Coronary artery (tissue), 2 donors: ENCODE measurements at regions not wholly inside any gene's neighbourhood (a gene's known extent, or its start where the extent isn't known, plus 50 kb on each side); places are given as distances from the start of the nearest gene placed in this dataset.

Source experiments
- DNase-seq: peaks from one replicate; pipeline ENCODE4 v3.0.0-alpha.2; 2017; ENCODE audit warnings: low spot score
- H3K27ac ChIP-seq, 2 donors: fragments of 200-600 bp; sonication (generic); one replicate each; pipeline ENCODE4 v1.5.1; 2016 to 2019
- H3K4me3 ChIP-seq: fragments of 200-600 bp; sonication (generic); 2 replicates; pipeline ENCODE4 v1.5.1; 2016; ENCODE audit warnings: mild to moderate bottlenecking, moderate library complexity
- CTCF ChIP-seq: fragments of 200-600 bp; sonication (generic); IDR thresholded peaks from one replicate; pipeline ENCODE4 v1.5.1; 2019; ENCODE audit warnings: antibody characterized with exemption

GRCh38 chr2:126476691-126477090 lies 179.3 kb upstream of the GYPC start:
- TF ChIP-seq CTCF = no peak
- DNase-seq = no peak
- no peak overlapping the region for H3K4me3 ChIP-seq
- no peak overlapping the region for H3K27ac ChIP-seq

DNA sequence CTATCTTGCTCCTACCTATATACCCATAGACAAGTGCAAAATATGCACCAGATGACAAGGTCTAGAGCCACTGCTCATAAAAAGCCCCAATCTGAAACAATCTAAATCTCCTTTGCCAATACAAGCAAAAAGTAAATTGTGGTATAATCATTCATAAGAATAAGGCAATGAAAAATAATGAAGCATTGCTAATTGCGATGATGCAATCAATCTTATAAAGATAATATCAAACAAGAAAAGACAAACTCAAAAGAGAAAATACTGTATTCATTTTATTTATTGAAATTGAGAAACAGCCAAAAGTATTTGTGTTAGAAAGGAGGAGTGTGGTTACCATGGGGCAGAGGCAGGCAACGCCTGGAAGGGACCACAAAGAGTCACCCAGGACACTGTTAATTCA lies 175.9 kb upstream of the GYPC start:
- H3K27ac ChIP-seq = no peak overlapping the region
- no peak for TF ChIP-seq CTCF
- H3K4me3 ChIP-seq = no peak overlapping the region
- DNase-seq = no peak

DNA sequence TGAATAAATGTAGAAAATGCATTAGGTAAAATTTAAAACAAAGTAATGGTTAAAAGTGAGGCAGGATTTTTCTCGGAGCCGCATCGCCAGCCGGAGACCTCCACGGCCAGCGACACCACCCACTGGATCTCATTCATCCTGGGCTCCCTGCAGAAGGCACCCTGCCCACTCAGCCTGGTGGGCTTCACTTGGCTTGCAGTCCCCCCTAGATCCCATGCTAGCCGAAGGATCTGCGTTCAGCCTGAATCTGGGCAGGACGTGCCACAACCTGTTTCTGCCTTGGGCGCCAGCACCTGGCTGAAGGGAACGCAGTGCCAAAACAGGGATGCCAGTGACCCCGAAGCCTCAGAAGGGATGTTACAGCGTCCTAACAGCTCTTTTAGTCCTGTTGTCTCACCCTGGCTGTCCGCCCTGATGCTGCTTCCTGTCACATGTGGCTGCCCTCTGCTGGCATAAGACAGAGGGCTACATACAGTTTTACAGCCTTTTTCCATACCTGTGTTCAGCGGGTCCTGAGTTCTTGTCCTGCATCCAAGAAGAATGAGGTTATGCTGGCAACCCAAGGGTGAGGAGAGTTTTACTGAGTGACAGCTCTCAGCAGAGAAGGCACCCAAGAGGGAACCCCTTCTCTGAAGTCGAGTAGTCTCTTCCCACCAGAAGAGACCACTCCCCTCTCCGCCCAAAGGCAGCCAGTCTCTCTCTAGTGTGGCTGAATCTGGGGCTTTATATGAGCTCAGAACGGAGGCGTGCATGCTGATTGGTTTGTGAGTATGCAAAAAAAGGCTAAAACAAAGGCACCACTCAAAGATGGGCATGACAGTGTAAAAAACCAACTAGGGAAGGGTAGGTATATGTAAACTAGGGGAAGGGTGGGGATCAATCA lies 173.1 kb upstream of the GYPC start:
- DNase-seq = no peak
- Histone ChIP-seq H3K4me3 (no peak overlapping the region), H3K27ac (no peak overlapping the region)
- TF ChIP-seq CTCF = no peak

DNA sequence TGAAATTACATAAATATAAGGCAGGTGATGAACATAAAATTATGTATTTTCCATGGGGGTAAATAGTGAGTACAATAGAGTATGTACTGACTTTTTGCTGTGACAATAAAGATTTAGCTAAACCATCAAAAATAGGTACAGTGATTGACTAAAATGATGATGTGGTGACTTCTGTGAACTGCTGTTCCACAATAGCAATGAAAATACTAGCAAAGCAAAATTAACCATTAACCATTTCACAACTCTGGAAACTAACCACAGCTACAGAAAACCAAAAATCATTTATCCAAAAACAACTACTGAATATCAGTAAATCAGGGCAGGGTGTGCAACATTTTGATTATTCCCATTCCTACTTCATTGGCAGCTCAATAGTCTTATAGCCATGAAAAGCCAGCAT lies 161.4 kb upstream of the GYPC start:
- Histone ChIP-seq H3K27ac (no peak overlapping the region), H3K4me3 (no peak overlapping the region)
- no peak for TF ChIP-seq CTCF
- no peak for DNase-seq

DNA sequence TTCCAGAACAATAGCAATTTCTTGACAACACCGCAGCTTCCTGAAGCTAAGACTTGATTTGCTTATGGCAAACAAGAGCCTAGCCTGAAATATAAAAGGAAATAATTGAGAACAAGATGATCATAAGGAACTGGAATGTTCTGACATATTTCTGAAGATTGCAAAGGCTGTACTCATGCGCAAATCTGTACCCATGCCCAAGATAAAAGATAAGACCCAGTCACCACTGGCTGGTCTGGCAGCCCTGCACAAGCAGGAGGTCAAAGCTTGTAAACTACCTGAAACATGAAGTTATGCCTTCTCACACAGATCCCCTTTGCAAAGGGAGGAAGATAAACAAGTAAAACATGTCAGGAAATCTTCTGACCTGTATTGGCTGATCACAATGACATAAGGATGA lies 160.8 kb upstream of the GYPC start:
- H3K27ac ChIP-seq = no peak overlapping the region
- no peak for TF ChIP-seq CTCF
- H3K4me3 ChIP-seq = no peak overlapping the region
- DNase-seq = no peak

- Histone ChIP-seq H3K4me3 (no peak overlapping the region), H3K27ac (no peak overlapping the region)
- DNase-seq = no peak
- TF ChIP-seq CTCF = no peak
These were observed 159.5 kb upstream of the GYPC start for GRCh38 chr2:126496493-126496892.

- DNase-seq = no peak
- no peak overlapping the region for H3K27ac ChIP-seq
- no peak overlapping the region for H3K4me3 ChIP-seq
- no peak for TF ChIP-seq CTCF
These were observed 152.5 kb upstream of the GYPC start for GRCh38 chr2:126503476-126503875.
